SK-N-SH treated with all-trans-retinoic acid at 6 μM for 48 hours (cell line): ENCODE measurements at regions not wholly inside any gene's neighbourhood (a gene's known extent, or its start where the extent isn't known, plus 50 kb on each side); places are given as distances from the start of the nearest gene placed in this dataset.

Experiments used
- ATAC-seq: fragments of 200-7000 bp; cut with Tn5 transposase; 3 replicates; pipeline ENCODE4 v1.9.1; 2020; ENCODE audit warnings: mild to moderate bottlenecking, moderate library complexity
- ARNTL ChIP-seq: fragments of 450-650 bp; formaldehyde crosslinking; IDR thresholded peaks from 2 replicates; pipeline ENCODE4 v1.5.0; 2020; ENCODE audit warnings: low read depth, mild to moderate bottlenecking, moderate library complexity, borderline replicate concordance
- BACH2 ChIP-seq: fragments of 250-450 bp; sonication (Bioruptor Pico); IDR thresholded peaks from 2 replicates; pipeline ENCODE4 v1.9.0; 2021; ENCODE audit warnings: mild to moderate bottlenecking, borderline replicate concordance
- CSDC2 ChIP-seq: fragments of 250-450 bp; sonication (Bioruptor Pico); IDR thresholded peaks from 2 replicates; pipeline ENCODE4 v1.5.0; 2020; ENCODE audit warnings: mild to moderate bottlenecking, moderate library complexity
- GLIS3 ChIP-seq: fragments of 250-450 bp; sonication (Bioruptor Pico); IDR thresholded peaks from 2 replicates; pipeline ENCODE4 v1.5.0; 2020; ENCODE audit warnings: mild to moderate bottlenecking, moderate library complexity
- ISL1 ChIP-seq: fragments of 250-450 bp; sonication (Bioruptor Pico); IDR thresholded peaks from 2 replicates; pipeline ENCODE4 v2.1.2; 2022; ENCODE audit warnings: mild to moderate bottlenecking, moderate library complexity
- OSR1 ChIP-seq: fragments of 250-450 bp; sonication (Bioruptor Pico); IDR thresholded peaks from 2 replicates; pipeline ENCODE4 v1.8.0; 2022; ENCODE audit warnings: moderate library complexity, mild to moderate bottlenecking, inconsistent platforms
- PATZ1 ChIP-seq: fragments of 250-450 bp; sonication (Bioruptor Pico); IDR thresholded peaks from 2 replicates; pipeline ENCODE4 v1.8.0; 2020; ENCODE audit warnings: mild to moderate bottlenecking, moderate library complexity, borderline replicate concordance
- PPARA ChIP-seq: fragments of 250-450 bp; sonication (Bioruptor Pico); IDR thresholded peaks from 2 replicates; pipeline ENCODE4 v1.5.0; 2020; ENCODE audit warnings: mild to moderate bottlenecking, borderline replicate concordance
- SNAI2 ChIP-seq: fragments of 250-450 bp; sonication (Bioruptor Pico); IDR thresholded peaks from 2 replicates; pipeline ENCODE4 v1.5.0; 2020; ENCODE audit warnings: mild to moderate bottlenecking, moderate library complexity
- TCF4 ChIP-seq: fragments of 250-450 bp; sonication (Bioruptor Pico); IDR thresholded peaks from 2 replicates; pipeline ENCODE4 v1.8.0; 2021; ENCODE audit warnings: mild to moderate bottlenecking, moderate library complexity, borderline replicate concordance
- TOX ChIP-seq: fragments of 250-450 bp; sonication (Bioruptor Pico); IDR thresholded peaks from 2 replicates; pipeline ENCODE4 v1.8.0; 2021; ENCODE audit warnings: mild to moderate bottlenecking, moderate library complexity, borderline replicate concordance
- ZC3H10 ChIP-seq: fragments of 250-450 bp; sonication (Bioruptor Pico); IDR thresholded peaks from 2 replicates; pipeline ENCODE4 v1.5.1; 2021; ENCODE audit warnings: mild to moderate bottlenecking, moderate library complexity
- ZFP3 ChIP-seq: fragments of 250-450 bp; sonication (Bioruptor Pico); IDR thresholded peaks from 2 replicates; pipeline ENCODE4 v1.5.0; 2020; ENCODE audit warnings: mild to moderate bottlenecking, moderate library complexity
- ZFP30 ChIP-seq: fragments of 450-650 bp; formaldehyde crosslinking; IDR thresholded peaks from 2 replicates; pipeline ENCODE4 v1.5.0; 2022; ENCODE audit warnings: mild to moderate bottlenecking, moderate library complexity
- ZNF8 ChIP-seq: fragments of 450-650 bp; formaldehyde crosslinking; IDR thresholded peaks from 2 replicates; pipeline ENCODE4 v1.5.0; 2020; ENCODE audit warnings: mild to moderate bottlenecking, moderate library complexity
- TF ChIP-seq, protein P1 (sequence below): fragments of 250-450 bp; sonication (Bioruptor Pico); IDR thresholded peaks from 2 replicates; pipeline ENCODE4 v1.5.0; 2020; ENCODE audit warnings: mild to moderate bottlenecking, moderate library complexity
- TF ChIP-seq, protein P2 (sequence below): fragments of 250-450 bp; sonication (Bioruptor Pico); IDR thresholded peaks from 2 replicates; pipeline ENCODE4 v1.5.1; 2021; ENCODE audit warnings: mild to moderate bottlenecking, moderate library complexity
- TF ChIP-seq, protein P3 (sequence below): fragments of 250-450 bp; sonication (Bioruptor Pico); IDR thresholded peaks from 2 replicates; pipeline ENCODE4 v1.8.0; 2021; ENCODE audit warnings: low read depth, mild to moderate bottlenecking, moderate library complexity, borderline replicate concordance
- TF ChIP-seq, protein P4 (sequence below): fragments of 250-450 bp; sonication (Bioruptor Pico); IDR thresholded peaks from 2 replicates; pipeline ENCODE4 v1.5.1; 2020; ENCODE audit warnings: low read depth, mild to moderate bottlenecking, moderate library complexity

DNA sequence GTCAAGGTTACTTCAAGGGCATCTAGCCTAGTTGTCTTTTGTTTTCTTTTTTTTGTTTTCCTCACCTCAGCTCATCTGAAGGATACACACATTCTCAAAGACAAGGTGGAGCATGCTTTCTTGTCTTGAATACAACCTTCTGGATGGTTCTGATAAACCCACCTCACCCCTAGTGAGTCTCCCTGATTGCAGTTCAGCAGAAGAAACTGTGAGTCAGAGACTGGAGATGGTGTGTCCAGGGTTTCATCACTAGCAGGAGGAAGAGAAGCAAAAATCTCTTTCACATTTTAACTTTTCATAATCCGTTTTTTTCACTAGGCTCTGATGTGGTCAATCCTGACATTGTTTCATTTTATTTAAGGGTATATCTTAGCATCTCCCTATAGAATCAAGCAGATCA is 143.0 kb upstream of the NRBF2 start (continued):
- TF ChIP-seq, protein P1, sequence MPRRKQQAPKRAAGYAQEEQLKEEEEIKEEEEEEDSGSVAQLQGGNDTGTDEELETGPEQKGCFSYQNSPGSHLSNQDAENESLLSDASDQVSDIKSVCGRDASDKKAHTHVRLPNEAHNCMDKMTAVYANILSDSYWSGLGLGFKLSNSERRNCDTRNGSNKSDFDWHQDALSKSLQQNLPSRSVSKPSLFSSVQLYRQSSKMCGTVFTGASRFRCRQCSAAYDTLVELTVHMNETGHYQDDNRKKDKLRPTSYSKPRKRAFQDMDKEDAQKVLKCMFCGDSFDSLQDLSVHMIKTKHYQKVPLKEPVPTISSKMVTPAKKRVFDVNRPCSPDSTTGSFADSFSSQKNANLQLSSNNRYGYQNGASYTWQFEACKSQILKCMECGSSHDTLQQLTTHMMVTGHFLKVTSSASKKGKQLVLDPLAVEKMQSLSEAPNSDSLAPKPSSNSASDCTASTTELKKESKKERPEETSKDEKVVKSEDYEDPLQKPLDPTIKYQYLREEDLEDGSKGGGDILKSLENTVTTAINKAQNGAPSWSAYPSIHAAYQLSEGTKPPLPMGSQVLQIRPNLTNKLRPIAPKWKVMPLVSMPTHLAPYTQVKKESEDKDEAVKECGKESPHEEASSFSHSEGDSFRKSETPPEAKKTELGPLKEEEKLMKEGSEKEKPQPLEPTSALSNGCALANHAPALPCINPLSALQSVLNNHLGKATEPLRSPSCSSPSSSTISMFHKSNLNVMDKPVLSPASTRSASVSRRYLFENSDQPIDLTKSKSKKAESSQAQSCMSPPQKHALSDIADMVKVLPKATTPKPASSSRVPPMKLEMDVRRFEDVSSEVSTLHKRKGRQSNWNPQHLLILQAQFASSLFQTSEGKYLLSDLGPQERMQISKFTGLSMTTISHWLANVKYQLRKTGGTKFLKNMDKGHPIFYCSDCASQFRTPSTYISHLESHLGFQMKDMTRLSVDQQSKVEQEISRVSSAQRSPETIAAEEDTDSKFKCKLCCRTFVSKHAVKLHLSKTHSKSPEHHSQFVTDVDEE = no peak

GRCh38 chr10:62985807-62986600 is 147.1 kb upstream of the NRBF2 start:
- TF ChIP-seq ZC3H10 (CRISPR knock-in tag) (no peak), GLIS3 (CRISPR knock-in tag) (no peak), ZFP3 (no peak), TOX (CRISPR knock-in tag) (no peak), TCF4 (CRISPR knock-in tag) (no peak), ARNTL (no peak), CSDC2 (CRISPR knock-in tag) (no peak), ISL1 (no peak), SNAI2 (CRISPR knock-in tag) (no peak), ZNF8 (CRISPR knock-in tag) (no peak), ZFP30 (CRISPR knock-in tag) (no peak), OSR1 (CRISPR knock-in tag) (no peak), BACH2 (CRISPR knock-in tag) (no peak), PPARA (no peak), PATZ1 (CRISPR knock-in tag) (no peak)
- TF ChIP-seq, protein P1 = no peak
- TF ChIP-seq, protein P2, sequence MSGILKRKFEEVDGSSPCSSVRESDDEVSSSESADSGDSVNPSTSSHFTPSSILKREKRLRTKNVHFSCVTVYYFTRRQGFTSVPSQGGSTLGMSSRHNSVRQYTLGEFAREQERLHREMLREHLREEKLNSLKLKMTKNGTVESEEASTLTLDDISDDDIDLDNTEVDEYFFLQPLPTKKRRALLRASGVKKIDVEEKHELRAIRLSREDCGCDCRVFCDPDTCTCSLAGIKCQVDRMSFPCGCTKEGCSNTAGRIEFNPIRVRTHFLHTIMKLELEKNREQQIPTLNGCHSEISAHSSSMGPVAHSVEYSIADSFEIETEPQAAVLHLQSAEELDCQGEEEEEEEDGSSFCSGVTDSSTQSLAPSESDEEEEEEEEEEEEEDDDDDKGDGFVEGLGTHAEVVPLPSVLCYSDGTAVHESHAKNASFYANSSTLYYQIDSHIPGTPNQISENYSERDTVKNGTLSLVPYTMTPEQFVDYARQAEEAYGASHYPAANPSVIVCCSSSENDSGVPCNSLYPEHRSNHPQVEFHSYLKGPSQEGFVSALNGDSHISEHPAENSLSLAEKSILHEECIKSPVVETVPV (CRISPR knock-in tag) = no peak
- TF ChIP-seq, protein P3, sequence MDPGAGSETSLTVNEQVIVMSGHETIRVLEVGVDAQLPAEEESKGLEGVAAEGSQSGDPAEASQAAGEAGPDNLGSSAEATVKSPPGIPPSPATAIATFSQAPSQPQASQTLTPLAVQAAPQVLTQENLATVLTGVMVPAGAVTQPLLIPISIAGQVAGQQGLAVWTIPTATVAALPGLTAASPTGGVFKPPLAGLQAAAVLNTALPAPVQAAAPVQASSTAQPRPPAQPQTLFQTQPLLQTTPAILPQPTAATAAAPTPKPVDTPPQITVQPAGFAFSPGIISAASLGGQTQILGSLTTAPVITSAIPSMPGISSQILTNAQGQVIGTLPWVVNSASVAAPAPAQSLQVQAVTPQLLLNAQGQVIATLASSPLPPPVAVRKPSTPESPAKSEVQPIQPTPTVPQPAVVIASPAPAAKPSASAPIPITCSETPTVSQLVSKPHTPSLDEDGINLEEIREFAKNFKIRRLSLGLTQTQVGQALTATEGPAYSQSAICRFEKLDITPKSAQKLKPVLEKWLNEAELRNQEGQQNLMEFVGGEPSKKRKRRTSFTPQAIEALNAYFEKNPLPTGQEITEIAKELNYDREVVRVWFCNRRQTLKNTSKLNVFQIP (CRISPR knock-in tag) = no peak
- TF ChIP-seq, protein P4, sequence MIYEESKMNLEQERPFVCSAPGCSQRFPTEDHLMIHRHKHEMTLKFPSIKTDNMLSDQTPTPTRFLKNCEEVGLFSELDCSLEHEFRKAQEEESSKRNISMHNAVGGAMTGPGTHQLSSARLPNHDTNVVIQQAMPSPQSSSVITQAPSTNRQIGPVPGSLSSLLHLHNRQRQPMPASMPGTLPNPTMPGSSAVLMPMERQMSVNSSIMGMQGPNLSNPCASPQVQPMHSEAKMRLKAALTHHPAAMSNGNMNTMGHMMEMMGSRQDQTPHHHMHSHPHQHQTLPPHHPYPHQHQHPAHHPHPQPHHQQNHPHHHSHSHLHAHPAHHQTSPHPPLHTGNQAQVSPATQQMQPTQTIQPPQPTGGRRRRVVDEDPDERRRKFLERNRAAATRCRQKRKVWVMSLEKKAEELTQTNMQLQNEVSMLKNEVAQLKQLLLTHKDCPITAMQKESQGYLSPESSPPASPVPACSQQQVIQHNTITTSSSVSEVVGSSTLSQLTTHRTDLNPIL (CRISPR knock-in tag) = no peak
- ATAC-seq = no peak
